Hematopoietic multipotent progenitor cell treated with erythropoietin and hydrocortisone succinate and interleukin-3 and kit ligand, for 15 days (in vitro differentiated cells): ENCODE measurements at regions not wholly inside any gene's neighbourhood (a gene's known extent, or its start where the extent isn't known, plus 50 kb on each side); places are given as distances from the start of the nearest gene placed in this dataset.
"Not testable (repeated sequence)": the region's sequence is repeated elsewhere in the genome, so short reads cannot be mapped to it uniquely, and the experiment has no call there.

Experiments
- DNase-seq: peaks from one replicate; pipeline ENCODE4 v3.0.0-alpha.2; 2015; ENCODE audit warnings: low spot score

- DNase-seq = no peak
Observed at GRCh38 chr17:33564146-33564545, 271.1 kb upstream of the ASIC2 start.

- no peak for DNase-seq
Observed at GRCh38 chr17:33567223-33567622, 274.1 kb upstream of the ASIC2 start.

- no peak for DNase-seq
Observed at GRCh38 chr17:33572615-33573014, 279.5 kb upstream of the ASIC2 start.

GRCh38 chr17:33574942-33575445 is 281.9 kb upstream of the ASIC2 start:
- no peak for DNase-seq

- not testable (repeated sequence) for DNase-seq
Observed at GRCh38 chr17:33579740-33580139, 286.6 kb upstream of the ASIC2 start.

- no peak for DNase-seq
Observed at GRCh38 chr17:33580215-33580614, 287.1 kb upstream of the ASIC2 start.

- no peak for DNase-seq
Observed at GRCh38 chr17:33582661-33583060, 289.6 kb upstream of the ASIC2 start.

- DNase-seq = no peak
Observed at GRCh38 chr17:33583518-33584417, 290.7 kb upstream of the ASIC2 start.

- DNase-seq = no peak
Observed at GRCh38 chr17:33593991-33594390, 300.9 kb upstream of the ASIC2 start.

- no peak for DNase-seq
Observed at GRCh38 chr17:33595828-33596227, 302.7 kb upstream of the ASIC2 start.

- DNase-seq = no peak
Observed at GRCh38 chr17:33596899-33597298, 303.8 kb upstream of the ASIC2 start.

- no peak for DNase-seq
Observed at GRCh38 chr17:33598797-33599196, 305.7 kb upstream of the ASIC2 start.

- no peak for DNase-seq
Observed at GRCh38 chr17:33602981-33603380, 309.9 kb upstream of the ASIC2 start.

- DNase-seq = no peak
Observed at GRCh38 chr17:33603789-33604188, 310.7 kb upstream of the ASIC2 start.

- DNase-seq = no peak
Observed at GRCh38 chr17:33611532-33611931, 318.4 kb upstream of the ASIC2 start.

GRCh38 chr17:33615861-33616260 is 322.8 kb upstream of the ASIC2 start:
- no peak for DNase-seq

GRCh38 chr17:33623841-33624240 is 330.7 kb upstream of the ASIC2 start:
- DNase-seq = no peak

- DNase-seq = no peak
Observed at GRCh38 chr17:33628500-33629346, 335.6 kb upstream of the ASIC2 start.

GRCh38 chr17:33633446-33633845 is 340.4 kb upstream of the ASIC2 start:
- DNase-seq = no peak

- DNase-seq = no peak
Observed at GRCh38 chr17:33637534-33637933, 344.4 kb upstream of the ASIC2 start.

GRCh38 chr17:33639103-33639880 is 346.2 kb upstream of the ASIC2 start:
- DNase-seq = no peak

- DNase-seq = no peak
Observed at GRCh38 chr17:33640629-33641028, 347.5 kb upstream of the ASIC2 start.
